A549 (cell line): ENCODE measurements at regions not wholly inside any gene's neighbourhood (a gene's known extent, or its start where the extent isn't known, plus 50 kb on each side); places are given as distances from the start of the nearest gene placed in this dataset.
A peak's percentile ranks its signal among the peaks of the same experiment; 100 is the strongest.

Source experiments
- ATAC-seq, 2 experiments: fragments of 200-7000 bp in 1 of 2; fragments of >200 bp in 1 of 2; cut with Nextera tagmentation in 1 of 2; cut with Tn5 transposase in 1 of 2; 3 replicates each; pipeline versions ENCODE4 v1.8.0 to v1.9.1; 2018 to 2020; ENCODE audit warnings: mild to moderate bottlenecking in 1 of 2, moderate library complexity in 1 of 2
- CTCF ChIA-PET: fragments of 300-600 bp; sonication (Branson Sonifier 250); formaldehyde crosslinking; extraction: SDS; loops from one replicate; lab custom pipeline; 2021; ENCODE audit warnings: antibody characterized with exemption, inconsistent platforms; lab: Yijun Ruan, JAX
- POLR2A ChIA-PET: fragments of 350-600 bp; formaldehyde crosslinking; extraction: SDS; loops from one replicate; lab custom pipeline; 2021; ENCODE audit warnings: antibody characterized with exemption, inconsistent platforms; lab: Yijun Ruan, JAX
- DNase-seq, 2 experiments: peaks; one replicate each; pipeline versions ENCODE4 v3.0.0 to v3.0.0-alpha.2; 2011 to 2016; ENCODE audit warnings: low read depth in 1 of 2, low spot score in 1 of 2
- FAIRE-seq: peaks from 2 replicates; lab custom pipeline; 2011; peaks lifted over from hg19 to GRCh38; lab: Jason Lieb, UNC
- H3K27ac ChIP-seq, 2 experiments: fragments of >200 bp; sonication (Bioruptor Twin); formaldehyde crosslinking; 3 replicates each; pipeline ENCODE4 v1.5.1; 2016 to 2017
- H3K4me1 ChIP-seq: fragments of >200 bp; sonication (Bioruptor Twin); formaldehyde crosslinking; 3 replicates; pipeline ENCODE4 v1.6.1; 2016
- H3K4me2 ChIP-seq: fragments of >200 bp; sonication (Bioruptor Twin); formaldehyde crosslinking; 3 replicates; pipeline ENCODE4 v1.6.1; 2016
- H3K4me3 ChIP-seq: fragments of >200 bp; sonication (Bioruptor Twin); formaldehyde crosslinking; 3 replicates; pipeline ENCODE4 v1.5.1; 2016
- H3K9me3 ChIP-seq: fragments of >200 bp; sonication (Bioruptor Twin); formaldehyde crosslinking; 3 replicates; pipeline ENCODE4 v1.6.1; 2016
- CHD2 ChIP-seq: fragments of 150-350 bp; IDR thresholded peaks from 2 replicates; pipeline ENCODE4 v1.6.1; 2014; ENCODE audit warnings: low read length; ENCODE audit not compliant: partially characterized antibody
- EHF ChIP-seq: fragments of 250-450 bp; sonication (Bioruptor Pico); IDR thresholded peaks from 2 replicates; pipeline ENCODE4 v1.5.0; 2020; ENCODE audit warnings: mild to moderate bottlenecking
- EP300 ChIP-seq, 2 experiments: fragments of >200 bp; sonication (Bioruptor Twin); formaldehyde crosslinking; IDR thresholded peaks; 2 replicates in 1 of 2; 3 replicates in 1 of 2; pipeline ENCODE4 v1.6.1; 2016 to 2017
- ESRRA ChIP-seq: fragments of 150-350 bp; IDR thresholded peaks from 2 replicates; pipeline ENCODE4 v1.6.1; 2014; ENCODE audit warnings: mild to moderate bottlenecking, low read length, borderline replicate concordance
- FOSL2 ChIP-seq, 2 experiments: fragments of 450-650 bp in 1 of 2; fragments of >200 bp in 1 of 2; sonication (Bioruptor Twin) in 1 of 2; formaldehyde crosslinking; IDR thresholded peaks; 2 replicates each; pipeline versions ENCODE4 v1.5.0 to v1.6.1; 2016 to 2020; ENCODE audit warnings: mild to moderate bottlenecking in 1 of 2, moderate library complexity in 1 of 2
- HOXB13 ChIP-seq: fragments of 250-450 bp; sonication (Bioruptor Pico); IDR thresholded peaks from 2 replicates; pipeline ENCODE4 v1.5.0; 2020; ENCODE audit warnings: low read depth, mild to moderate bottlenecking, moderate library complexity
- HOXB5 ChIP-seq: fragments of 250-450 bp; sonication (Bioruptor Pico); IDR thresholded peaks from 2 replicates; pipeline ENCODE4 v1.5.0; 2020; ENCODE audit warnings: mild to moderate bottlenecking, moderate library complexity
- NFE2L2 ChIP-seq: fragments of 150-350 bp; conservative IDR thresholded peaks from 2 replicates; pipeline ENCODE4 v1.6.1; 2014; ENCODE audit warnings: low read length
- NR3C1 ChIP-seq: fragments of >200 bp; sonication (Bioruptor Twin); formaldehyde crosslinking; IDR thresholded peaks from 3 replicates; pipeline ENCODE4 v1.6.1; 2017
- POLR2A ChIP-seq: IDR thresholded peaks from 2 replicates; pipeline ENCODE4 v1.6.1; 2012; ENCODE audit warnings: mild to moderate bottlenecking, low read length
- POLR2AphosphoS2 ChIP-seq: conservative IDR thresholded peaks from 2 replicates; pipeline ENCODE4 v1.6.1; 2012; ENCODE audit warnings: low read length, improper control_type of control experiment, inconsistent platforms
- RAD21 ChIP-seq, 2 experiments: fragments of >200 bp in 1 of 2; sonication (Bioruptor Twin) in 1 of 2; formaldehyde crosslinking in 1 of 2; IDR thresholded peaks in 1 of 2; conservative IDR thresholded peaks in 1 of 2; 2 replicates in 1 of 2; 3 replicates in 1 of 2; pipeline ENCODE4 v1.6.1; 2012 to 2018; ENCODE audit warnings: inconsistent platforms in 1 of 2
- SMC3 ChIP-seq: fragments of >200 bp; sonication (Bioruptor Twin); formaldehyde crosslinking; IDR thresholded peaks from 3 replicates; pipeline ENCODE4 v1.6.1; 2018; ENCODE audit warnings: inconsistent platforms
- TFCP2L1 ChIP-seq: fragments of 250-450 bp; sonication (Bioruptor Pico); IDR thresholded peaks from 2 replicates; pipeline ENCODE4 v1.5.0; 2021; ENCODE audit warnings: mild to moderate bottlenecking
- TP53 ChIP-seq: fragments of 250-450 bp; sonication (Bioruptor Pico); IDR thresholded peaks from 2 replicates; pipeline ENCODE4 v1.5.0; 2021; ENCODE audit warnings: mild to moderate bottlenecking, moderate library complexity
- USF2 ChIP-seq: fragments of 450-650 bp; IDR thresholded peaks from 2 replicates; pipeline ENCODE4 v1.6.1; 2014; ENCODE audit warnings: antibody characterized with exemption
- ZC3H11A ChIP-seq: fragments of 450-650 bp; IDR thresholded peaks from 2 replicates; pipeline ENCODE4 v1.6.1; 2014; ENCODE audit warnings: antibody characterized with exemption, mild to moderate bottlenecking
- ZSCAN20 ChIP-seq: fragments of 250-450 bp; sonication (Bioruptor Pico); IDR thresholded peaks from 2 replicates; pipeline ENCODE4 v1.8.0; 2022; ENCODE audit warnings: mild to moderate bottlenecking, moderate library complexity
- WGBS: methylation state at CpG from one replicate; pipeline ENCODE4 v1.1.6; 2017; ENCODE audit errors: missing lambda C conversion rate; 5-methylcytosine and 5-hydroxymethylcytosine counted together
- TF ChIP-seq, protein P1 (sequence below): fragments of >200 bp; sonication (Bioruptor Twin); formaldehyde crosslinking; IDR thresholded peaks from 3 replicates; pipeline ENCODE4 v1.5.1; 2016
- TF ChIP-seq, protein P2 (sequence below): fragments of 250-450 bp; sonication (Bioruptor Pico); IDR thresholded peaks from 2 replicates; pipeline ENCODE4 v1.5.0; 2021; ENCODE audit warnings: mild to moderate bottlenecking, moderate library complexity, borderline replicate concordance

GRCh38 chr3:145936971-145937370, 224.0 kb downstream of the PLOD2 start (continued):
- TF ChIP-seq ZSCAN20: no peak
- no peak for TF ChIP-seq CHD2
- no peak for TF ChIP-seq ZC3H11A
- TF ChIP-seq EHF (CRISPR knock-in tag): no peak
- TF ChIP-seq ESRRA: no peak
- TF ChIP-seq, all 56 proteins: peak for 0

DNA sequence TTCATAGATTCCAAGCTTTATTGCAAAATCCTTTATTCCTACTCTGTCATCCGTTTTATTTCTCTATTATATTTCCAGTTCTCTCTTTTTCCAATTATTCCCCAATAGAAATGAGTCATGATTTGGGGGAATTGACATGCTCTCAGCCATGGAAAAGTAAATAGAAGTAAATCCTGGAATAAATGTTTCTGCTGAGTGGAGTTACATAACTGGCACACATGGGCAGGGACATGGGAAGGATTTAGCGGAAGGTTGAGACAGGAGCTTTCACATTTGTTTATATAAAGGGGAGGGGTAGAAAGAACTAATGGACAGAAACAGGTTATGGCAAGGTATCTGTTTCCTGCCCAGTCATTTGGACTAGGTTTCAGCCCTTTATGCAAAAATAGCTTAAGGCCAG, 221.6 kb downstream of the PLOD2 start:
- Histone ChIP-seq H3K4me1 (no peaks in the 10 kb centered on the region), H3K27ac (no peak overlapping the region), H3K4me2 (no peak overlapping the region), H3K4me3 (no peak overlapping the region), H3K9me3 (no peaks in the 10 kb centered on the region)
- ATAC-seq (no peak), DNase-seq (no peak), FAIRE-seq (no peak)
- WGBS: 18% methylated on average over 2 of the region's 2 CpGs
- CTCF ChIA-PET: no interaction called here
- TF ChIP-seq POLR2A (no peak), SMC3 (no peak), USF2 (no peak), RAD21 (conservative IDR thresholded peaks at IDR 0.05 in 1 of 2, IDR thresholded peaks at IDR 0.05 in 1 of 2) (no peak), EHF (CRISPR knock-in tag) (no peak), ZC3H11A (no peak), HOXB13 (CRISPR knock-in tag) (no peak), POLR2AphosphoS2 (no peak), TFCP2L1 (CRISPR knock-in tag) (no peak), EP300 (IDR thresholded peaks at IDR 0.05) (no peak)
- POLR2A ChIA-PET: no interaction called here

DNA sequence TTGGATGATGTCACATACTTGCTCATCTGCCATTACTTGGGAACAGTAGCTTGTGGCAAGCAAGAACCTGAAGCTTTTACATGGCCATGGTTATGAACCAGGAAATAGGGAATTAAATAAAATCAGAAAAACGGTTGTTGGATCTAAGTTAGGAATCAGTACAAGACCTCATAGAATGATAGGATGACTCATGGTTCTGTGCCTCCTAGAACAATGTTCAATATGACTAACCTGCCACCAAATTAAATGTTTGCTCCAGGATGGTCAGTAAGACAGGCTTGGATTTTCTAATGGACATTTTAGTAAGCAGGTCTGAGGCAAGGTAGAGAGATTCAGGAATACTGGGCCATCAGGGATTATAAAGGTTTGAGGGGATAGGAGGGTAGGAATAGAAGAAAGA, 218.9 kb downstream of the PLOD2 start:
- no peak overlapping the region for H3K4me3 ChIP-seq
- CTCF ChIA-PET: no interaction called here
- POLR2A ChIA-PET: no interaction called here
- H3K27ac ChIP-seq: no peak overlapping the region
- no peak overlapping the region for H3K4me2 ChIP-seq
- ATAC-seq: no peak
- no peaks in the 10 kb centered on the region for H3K4me1 ChIP-seq
- 9% methylated on average over 1 of the region's 1 CpG for WGBS
- no peaks in the 10 kb centered on the region for H3K9me3 ChIP-seq
- DNase-seq: no peak
- no peak for TF ChIP-seq NFE2L2
- no peak for TF ChIP-seq NR3C1
- no peak for TF ChIP-seq TP53 (CRISPR knock-in tag)
- no peak for TF ChIP-seq FOSL2 (IDR thresholded peaks at IDR 0.05)
- TF ChIP-seq FOSL2 (CRISPR knock-in tag; IDR thresholded peaks at IDR 0.05): peak; percentile 58
- TF ChIP-seq, protein P1, sequence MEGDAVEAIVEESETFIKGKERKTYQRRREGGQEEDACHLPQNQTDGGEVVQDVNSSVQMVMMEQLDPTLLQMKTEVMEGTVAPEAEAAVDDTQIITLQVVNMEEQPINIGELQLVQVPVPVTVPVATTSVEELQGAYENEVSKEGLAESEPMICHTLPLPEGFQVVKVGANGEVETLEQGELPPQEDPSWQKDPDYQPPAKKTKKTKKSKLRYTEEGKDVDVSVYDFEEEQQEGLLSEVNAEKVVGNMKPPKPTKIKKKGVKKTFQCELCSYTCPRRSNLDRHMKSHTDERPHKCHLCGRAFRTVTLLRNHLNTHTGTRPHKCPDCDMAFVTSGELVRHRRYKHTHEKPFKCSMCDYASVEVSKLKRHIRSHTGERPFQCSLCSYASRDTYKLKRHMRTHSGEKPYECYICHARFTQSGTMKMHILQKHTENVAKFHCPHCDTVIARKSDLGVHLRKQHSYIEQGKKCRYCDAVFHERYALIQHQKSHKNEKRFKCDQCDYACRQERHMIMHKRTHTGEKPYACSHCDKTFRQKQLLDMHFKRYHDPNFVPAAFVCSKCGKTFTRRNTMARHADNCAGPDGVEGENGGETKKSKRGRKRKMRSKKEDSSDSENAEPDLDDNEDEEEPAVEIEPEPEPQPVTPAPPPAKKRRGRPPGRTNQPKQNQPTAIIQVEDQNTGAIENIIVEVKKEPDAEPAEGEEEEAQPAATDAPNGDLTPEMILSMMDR: no peak
- TF ChIP-seq, protein P2, sequence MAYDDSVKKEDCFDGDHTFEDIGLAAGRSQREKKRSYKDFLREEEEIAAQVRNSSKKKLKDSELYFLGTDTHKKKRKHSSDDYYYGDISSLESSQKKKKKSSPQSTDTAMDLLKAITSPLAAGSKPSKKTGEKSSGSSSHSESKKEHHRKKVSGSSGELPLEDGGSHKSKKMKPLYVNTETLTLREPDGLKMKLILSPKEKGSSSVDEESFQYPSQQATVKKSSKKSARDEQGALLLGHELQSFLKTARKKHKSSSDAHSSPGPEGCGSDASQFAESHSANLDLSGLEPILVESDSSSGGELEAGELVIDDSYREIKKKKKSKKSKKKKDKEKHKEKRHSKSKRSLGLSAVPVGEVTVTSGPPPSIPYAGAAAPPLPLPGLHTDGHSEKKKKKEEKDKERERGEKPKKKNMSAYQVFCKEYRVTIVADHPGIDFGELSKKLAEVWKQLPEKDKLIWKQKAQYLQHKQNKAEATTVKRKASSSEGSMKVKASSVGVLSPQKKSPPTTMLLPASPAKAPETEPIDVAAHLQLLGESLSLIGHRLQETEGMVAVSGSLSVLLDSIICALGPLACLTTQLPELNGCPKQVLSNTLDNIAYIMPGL: no peak
- TF ChIP-seq HOXB5 (CRISPR knock-in tag): no peak
- no peak for FAIRE-seq
